ENCODE measurements at regions not wholly inside any gene's neighbourhood (a gene's known extent, or its start where the extent isn't known, plus 50 kb on each side); places are given as distances from the start of the nearest gene placed in this dataset.

DNA sequence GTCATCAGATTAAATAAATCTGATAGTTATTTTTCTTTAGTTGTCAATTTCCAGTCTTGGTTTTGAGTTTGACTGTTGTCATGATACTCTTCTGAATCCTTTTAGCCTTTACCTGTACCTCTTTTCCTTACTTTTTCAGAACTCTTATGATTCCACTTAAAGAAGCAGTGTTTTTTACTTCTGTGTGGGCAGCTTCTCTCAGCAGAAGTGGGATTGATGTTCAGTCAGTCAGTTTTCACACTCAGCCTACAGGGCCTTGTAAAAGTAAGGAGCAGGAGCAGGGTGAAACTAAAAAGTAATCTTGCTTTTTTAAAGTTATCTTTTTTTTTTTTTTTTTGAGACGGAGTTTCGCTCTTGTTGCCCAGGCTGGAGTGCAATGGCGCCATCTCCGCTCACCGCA lies 75.1 kb downstream of the HAUS1 start:
- TF ChIP-seq, protein P1, sequence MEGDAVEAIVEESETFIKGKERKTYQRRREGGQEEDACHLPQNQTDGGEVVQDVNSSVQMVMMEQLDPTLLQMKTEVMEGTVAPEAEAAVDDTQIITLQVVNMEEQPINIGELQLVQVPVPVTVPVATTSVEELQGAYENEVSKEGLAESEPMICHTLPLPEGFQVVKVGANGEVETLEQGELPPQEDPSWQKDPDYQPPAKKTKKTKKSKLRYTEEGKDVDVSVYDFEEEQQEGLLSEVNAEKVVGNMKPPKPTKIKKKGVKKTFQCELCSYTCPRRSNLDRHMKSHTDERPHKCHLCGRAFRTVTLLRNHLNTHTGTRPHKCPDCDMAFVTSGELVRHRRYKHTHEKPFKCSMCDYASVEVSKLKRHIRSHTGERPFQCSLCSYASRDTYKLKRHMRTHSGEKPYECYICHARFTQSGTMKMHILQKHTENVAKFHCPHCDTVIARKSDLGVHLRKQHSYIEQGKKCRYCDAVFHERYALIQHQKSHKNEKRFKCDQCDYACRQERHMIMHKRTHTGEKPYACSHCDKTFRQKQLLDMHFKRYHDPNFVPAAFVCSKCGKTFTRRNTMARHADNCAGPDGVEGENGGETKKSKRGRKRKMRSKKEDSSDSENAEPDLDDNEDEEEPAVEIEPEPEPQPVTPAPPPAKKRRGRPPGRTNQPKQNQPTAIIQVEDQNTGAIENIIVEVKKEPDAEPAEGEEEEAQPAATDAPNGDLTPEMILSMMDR (IDR thresholded peaks at IDR 0.05): no peak
- no peak for TF ChIP-seq POLR2A (IDR thresholded peaks at IDR 0.05)

Data from thyroid gland (tissue), 4 donors.